Stomach (tissue), 8 donors: ENCODE measurements at regions not wholly inside any gene's neighbourhood (a gene's known extent, or its start where the extent isn't known, plus 50 kb on each side); places are given as distances from the start of the nearest gene placed in this dataset.

Source experiments
- DNase-seq, 2 donors: peaks; one replicate each; pipeline versions ENCODE4 v3.0.0 to v3.0.0-alpha.2; 2013 to 2019
- H3K27ac ChIP-seq, 5 donors: fragments of 200-600 bp in 4 of 5; sonication (generic) in 4 of 5; one replicate each; pipeline ENCODE4 v1.5.1; 2013 to 2019; ENCODE audit warnings: mild to moderate bottlenecking in 1 of 5, moderate library complexity in 1 of 5
- H3K27me3 ChIP-seq, 3 donors: fragments of 200-600 bp; sonication (generic); one replicate each; pipeline ENCODE4 v1.5.1; 2017 to 2019; ENCODE audit warnings: mixed run types in 1 of 3
- H3K36me3 ChIP-seq, 4 donors: fragments of 200-600 bp; sonication (generic); 1 replicate in 3 of 4; 2 replicates in 1 of 4; pipeline ENCODE4 v1.5.1; 2016 to 2019
- H3K4me1 ChIP-seq, 4 donors: fragments of 200-600 bp; sonication (generic); one replicate each; pipeline ENCODE4 v1.5.1; 2016 to 2019
- H3K4me3 ChIP-seq, 4 donors: fragments of 200-600 bp; sonication (generic) in 3 of 4; one replicate each; pipeline ENCODE4 v1.5.1; 2016 to 2019; ENCODE audit warnings: mild to moderate bottlenecking in 1 of 4
- H3K9me3 ChIP-seq, 4 donors: fragments of 200-600 bp; sonication (generic); one replicate each; pipeline ENCODE4 v1.5.1; 2016 to 2019
- CTCF ChIP-seq, 7 experiments: fragments of 450-650 bp in 4 of 7; fragments of 200-600 bp in 3 of 7; sonication (generic) in 3 of 7; IDR thresholded peaks; one replicate each; pipeline ENCODE4 v1.5.1; 2016 to 2019; ENCODE audit warnings: antibody characterized with exemption in 7 of 7, control low read depth in 2 of 7, mild to moderate bottlenecking in 1 of 7
- EP300 ChIP-seq: sonication (generic); formaldehyde crosslinking; IDR thresholded peaks from one replicate; pipeline ENCODE4 v1.6.1; 2017; ENCODE audit warnings: antibody characterized with exemption
- POLR2A ChIP-seq, 4 donors: fragments of 450-650 bp; IDR thresholded peaks; one replicate each; pipeline ENCODE4 v1.6.1; 2016; ENCODE audit warnings: antibody characterized with exemption in 4 of 4, control low read depth in 2 of 4, mild to moderate bottlenecking in 1 of 4, moderate library complexity in 1 of 4
- POLR2AphosphoS5 ChIP-seq, 3 donors: sonication (generic); formaldehyde crosslinking; IDR thresholded peaks; one replicate each; pipeline ENCODE4 v1.6.1; 2016; ENCODE audit warnings: antibody characterized with exemption in 3 of 3
- WGBS, 5 donors: extraction: QIAGEN DNeasy Blood & Tissue Kit in 3 of 5; methylation state at CpG; one replicate each; pipeline versions ENCODE4 v1.1.5 to v1.1.7; 2013 to 2018; 5-methylcytosine and 5-hydroxymethylcytosine counted together
- intact Hi-C: fragments of 100-400 bp; cut with DNase I; formaldehyde crosslinking; loops from one replicate; pipeline ENCODE4 v1.15.1; 2023; ENCODE audit warnings: low total_unique reads
- donor health status: healthy with polysubstance abuse.
- donor health status: Bipolar disorder and iron deficiency.
- donor health status: healthy.

GRCh38 chr15:88312941-88313579 is 56.5 kb upstream of the NTRK3 start:
- WGBS, 5 donors = 64 to 71% (median 69%) methylated on average over 7 of the region's 7 CpGs
- no peaks in the 10 kb centered on the region for H3K4me1 ChIP-seq
- TF ChIP-seq EP300 = no peak
- TF ChIP-seq POLR2AphosphoS5 (IDR thresholded peaks at IDR 0.05) = no peak
- TF ChIP-seq POLR2A (IDR thresholded peaks at IDR 0.05) = no peak
- TF ChIP-seq CTCF (IDR thresholded peaks at IDR 0.05) = no peak
- H3K27me3 ChIP-seq = peaks cover 0 to 8% (median 0%) of the 10 kb centered on the region in 3 donors
- H3K9me3 ChIP-seq = peaks cover 0 to 7% (median 0%) of the 10 kb centered on the region in 4 donors
- no peaks in the 10 kb centered on the region for H3K36me3 ChIP-seq
- no peak overlapping the region for H3K4me3 ChIP-seq
- H3K27ac ChIP-seq = no peak overlapping the region
- no peak for DNase-seq
- intact Hi-C loops = no loop called here

- no peak overlapping the region for H3K27ac ChIP-seq
- H3K4me1 ChIP-seq = no peaks in the 10 kb centered on the region
- DNase-seq = no peak
- TF ChIP-seq POLR2A (IDR thresholded peaks at IDR 0.05) (no peak), POLR2AphosphoS5 (IDR thresholded peaks at IDR 0.05) (no peak), CTCF (IDR thresholded peaks at IDR 0.05) (no peak), EP300 (no peak)
- H3K4me3 ChIP-seq = no peak overlapping the region
- intact Hi-C loops = no loop called here
- 65 to 73% (median 67%) methylated on average over 3 of the region's 3 CpGs for WGBS, 5 donors
- no peaks in the 10 kb centered on the region for H3K9me3 ChIP-seq
- no peaks in the 10 kb centered on the region for H3K36me3 ChIP-seq
- peaks cover 0 to 16% (median 0%) of the 10 kb centered on the region in 3 donors for H3K27me3 ChIP-seq
These were observed 52.8 kb upstream of the NTRK3 start for GRCh38 chr15:88309363-88309762.

- Histone ChIP-seq H3K36me3 (no peaks in the 10 kb centered on the region), H3K4me1 (no peaks in the 10 kb centered on the region), H3K27ac (no peak overlapping the region), H3K9me3 (no peaks in the 10 kb centered on the region), H3K4me3 (no peak overlapping the region), H3K27me3 (peaks cover 0 to 28% (median 0%) of the 10 kb centered on the region in 3 donors)
- no peak for DNase-seq
- intact Hi-C loops = no loop called here
- WGBS, 5 donors = 70 to 91% (median 80%) methylated on average over 2 of the region's 2 CpGs
- TF ChIP-seq POLR2A (IDR thresholded peaks at IDR 0.05) = no peak
- TF ChIP-seq EP300 = no peak
- no peak for TF ChIP-seq POLR2AphosphoS5 (IDR thresholded peaks at IDR 0.05)
- TF ChIP-seq CTCF (IDR thresholded peaks at IDR 0.05) = no peak
These were observed 50.8 kb upstream of the NTRK3 start for GRCh38 chr15:88307344-88307743.
